Kidney capillary endothelial cell (primary cell): ENCODE measurements at regions not wholly inside any gene's neighbourhood (a gene's known extent, or its start where the extent isn't known, plus 50 kb on each side); places are given as distances from the start of the nearest gene placed in this dataset.

ENCODE experiments used
- DNase-seq: peaks from one replicate; pipeline ENCODE4 v3.0.0-alpha.2; 2018; ENCODE audit warnings: low spot score

DNA sequence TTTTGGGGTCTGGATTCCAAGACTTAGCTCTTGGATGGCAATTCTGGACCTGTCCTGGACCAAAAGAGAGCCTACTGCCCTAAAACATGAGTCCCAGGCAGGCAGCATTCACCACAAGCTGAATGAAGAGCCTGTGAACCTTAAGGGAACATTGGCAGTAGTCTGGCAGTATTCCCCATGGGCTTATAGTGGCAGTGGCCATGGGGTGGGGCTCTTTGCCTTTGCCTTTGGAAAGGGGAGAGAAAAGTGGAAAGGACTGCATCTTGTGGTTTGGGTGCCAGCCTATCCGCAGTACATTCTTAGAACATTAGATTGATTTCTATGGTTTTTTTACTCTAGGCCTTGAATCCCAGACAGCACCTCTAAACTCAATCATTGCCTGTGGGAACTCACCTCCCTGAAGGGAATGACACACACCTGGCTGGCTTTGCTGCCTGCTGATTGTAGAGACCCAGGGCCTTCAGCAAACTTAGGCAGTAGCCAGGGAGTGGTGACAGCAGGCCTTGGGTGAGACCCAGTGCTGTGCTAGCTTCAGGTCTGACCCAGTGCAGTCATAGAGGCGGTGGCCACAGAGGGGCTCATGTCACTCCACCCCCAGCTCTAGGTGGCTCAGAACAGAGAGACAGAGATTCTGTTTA is 216.3 kb downstream of the CETN3 start:
- DNase-seq, result no peak

GRCh38 chr5:90191352-90192045 is 218.1 kb downstream of the CETN3 start:
- no peak for DNase-seq

GRCh38 chr5:90185897-90186468 is 223.6 kb downstream of the CETN3 start:
- no peak for DNase-seq

- no peak for DNase-seq
Observed at GRCh38 chr5:90184764-90185163, 224.8 kb downstream of the CETN3 start.

DNA sequence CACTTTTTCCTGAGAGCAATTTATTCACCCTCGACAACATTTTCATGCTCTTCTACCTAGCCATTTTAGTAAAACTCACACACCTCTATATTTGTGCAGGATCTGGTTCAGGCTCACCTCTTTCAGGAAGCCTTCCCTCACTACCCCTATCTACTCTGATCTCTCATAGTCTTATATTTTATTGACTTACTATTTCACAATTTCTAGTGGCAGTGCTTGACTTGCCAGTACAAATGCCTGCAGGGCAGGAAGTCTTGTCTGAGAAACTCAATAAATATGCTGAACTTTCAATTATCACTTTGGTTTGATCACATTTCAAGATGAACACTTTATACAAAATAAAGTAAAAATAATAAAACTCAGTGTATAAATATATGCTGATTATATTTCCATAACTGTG is 226.8 kb downstream of the CETN3 start:
- no peak for DNase-seq

DNA sequence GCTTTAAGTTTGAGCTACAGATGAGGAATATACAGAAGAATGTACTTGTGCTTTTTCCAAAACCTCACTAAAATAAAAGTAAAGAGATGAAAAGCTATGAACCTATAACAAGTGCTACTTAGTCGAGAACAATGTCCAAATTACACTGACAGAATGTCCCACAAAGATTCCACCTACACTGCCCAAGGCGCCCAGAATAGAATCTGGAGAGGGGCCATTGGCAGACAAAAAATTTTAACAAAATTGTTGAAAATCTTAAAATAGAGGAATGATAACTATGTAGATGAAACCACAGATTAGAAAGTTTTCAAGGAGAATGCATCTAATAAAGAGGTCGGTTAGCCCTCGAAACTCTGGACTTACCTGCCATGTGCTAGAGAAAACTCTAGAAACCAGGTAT is 235.3 kb downstream of the CETN3 start:
- DNase-seq, result no peak

DNA sequence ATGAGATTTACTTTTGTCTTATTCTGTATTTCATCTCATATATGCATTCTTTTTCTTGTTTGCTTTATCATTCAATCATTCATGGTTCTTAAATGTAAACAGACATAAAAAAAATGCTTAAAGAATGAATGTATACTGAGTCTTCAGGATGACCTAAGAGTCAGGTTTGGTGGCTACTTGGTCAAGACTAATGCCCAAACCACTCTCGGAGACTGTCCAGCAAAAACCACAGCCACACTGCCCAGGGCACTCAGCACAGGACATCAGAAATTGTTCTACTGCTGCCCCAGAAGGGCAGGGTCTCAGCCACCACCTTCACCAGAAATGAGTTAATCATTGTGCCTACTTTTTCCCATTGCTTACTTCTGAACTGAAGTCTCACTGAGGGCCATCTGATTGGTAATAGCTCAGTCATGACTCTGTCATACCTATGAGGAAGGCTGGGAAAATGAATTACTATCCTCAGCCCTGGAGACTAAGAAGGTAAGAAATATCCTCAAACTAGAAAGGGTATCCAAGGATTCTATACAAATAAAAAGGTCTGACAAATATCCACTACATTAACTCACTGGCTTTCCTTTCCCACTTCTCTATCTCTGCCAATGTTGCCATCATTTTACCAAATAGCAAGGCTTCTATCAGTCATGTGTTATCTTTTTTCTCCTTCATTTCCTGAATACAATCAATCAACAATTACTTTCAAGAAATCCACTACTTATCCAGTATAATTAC is 236.1 kb downstream of the CETN3 start:
- no peak for DNase-seq

GRCh38 chr5:90171466-90171865 is 238.1 kb downstream of the CETN3 start:
- DNase-seq, result no peak

DNA sequence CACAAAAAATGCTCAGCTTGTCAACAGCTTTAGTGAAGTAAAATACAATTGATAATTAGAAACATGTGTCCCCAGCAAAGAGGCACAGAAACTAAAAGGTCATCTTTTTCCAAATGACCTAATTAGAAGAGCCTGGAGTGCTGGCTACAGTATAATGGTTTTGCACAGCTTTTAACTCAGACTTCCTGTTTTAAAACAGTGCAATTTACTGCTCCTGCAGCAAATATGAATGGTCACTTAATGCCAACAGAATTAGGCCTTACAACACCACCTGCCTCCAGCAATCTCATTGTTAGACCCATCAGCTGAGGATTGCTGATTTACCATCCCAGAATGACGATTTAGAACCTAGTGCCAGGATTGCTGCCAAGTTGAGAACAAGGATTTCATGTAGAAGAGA is 239.3 kb downstream of the CETN3 start:
- no peak for DNase-seq

DNA sequence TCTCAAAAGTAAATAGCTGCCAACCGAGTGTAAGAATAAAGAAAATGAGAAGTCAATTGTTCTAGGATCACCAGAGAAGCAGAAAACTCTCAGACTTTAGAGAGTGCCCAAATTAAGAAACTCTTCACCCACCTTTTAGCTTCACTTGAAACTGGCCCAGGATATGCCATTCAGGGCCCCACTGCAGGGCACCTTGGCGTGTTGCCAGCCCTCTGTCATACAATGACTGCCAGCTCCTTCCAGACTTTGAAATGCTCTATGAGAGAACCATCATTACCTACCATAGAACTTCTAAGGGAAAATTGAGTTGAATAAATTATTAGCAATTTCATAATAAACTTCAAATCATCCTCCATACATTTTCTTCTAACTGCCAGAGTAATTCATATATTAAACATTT is 240.5 kb downstream of the CETN3 start:
- no peak for DNase-seq

DNA sequence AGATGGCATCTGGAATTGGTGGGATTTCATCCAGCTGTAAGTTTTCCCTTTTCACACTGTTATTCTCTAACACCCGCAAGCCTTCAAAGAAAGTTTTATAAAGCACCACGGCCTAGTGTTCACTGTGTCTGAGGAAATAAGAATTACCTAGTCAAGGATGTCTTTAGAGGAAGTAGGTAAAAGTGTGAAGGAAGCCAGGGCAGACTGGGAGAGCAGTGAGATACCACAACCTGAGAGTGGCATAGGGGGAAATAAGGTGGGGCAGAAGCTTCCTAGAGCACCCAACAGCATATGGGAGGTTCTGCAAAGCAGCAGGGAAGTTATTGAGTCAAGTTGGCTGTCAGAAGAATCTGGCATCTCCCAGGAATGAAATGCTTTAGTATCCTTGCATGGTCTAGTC is 241.2 kb downstream of the CETN3 start:
- DNase-seq, result no peak

- DNase-seq, result no peak
Observed at GRCh38 chr5:90166816-90167215, 242.7 kb downstream of the CETN3 start.

GRCh38 chr5:90162324-90162723 is 247.2 kb downstream of the CETN3 start:
- DNase-seq, result no peak

GRCh38 chr5:90161414-90161813 is 248.1 kb downstream of the CETN3 start:
- DNase-seq, result peak; percentile 44

- no peak for DNase-seq
Observed at GRCh38 chr5:90158131-90158530, 251.4 kb downstream of the CETN3 start.

- no peak for DNase-seq
Observed at GRCh38 chr5:90153031-90153430, 256.5 kb downstream of the CETN3 start.

DNA sequence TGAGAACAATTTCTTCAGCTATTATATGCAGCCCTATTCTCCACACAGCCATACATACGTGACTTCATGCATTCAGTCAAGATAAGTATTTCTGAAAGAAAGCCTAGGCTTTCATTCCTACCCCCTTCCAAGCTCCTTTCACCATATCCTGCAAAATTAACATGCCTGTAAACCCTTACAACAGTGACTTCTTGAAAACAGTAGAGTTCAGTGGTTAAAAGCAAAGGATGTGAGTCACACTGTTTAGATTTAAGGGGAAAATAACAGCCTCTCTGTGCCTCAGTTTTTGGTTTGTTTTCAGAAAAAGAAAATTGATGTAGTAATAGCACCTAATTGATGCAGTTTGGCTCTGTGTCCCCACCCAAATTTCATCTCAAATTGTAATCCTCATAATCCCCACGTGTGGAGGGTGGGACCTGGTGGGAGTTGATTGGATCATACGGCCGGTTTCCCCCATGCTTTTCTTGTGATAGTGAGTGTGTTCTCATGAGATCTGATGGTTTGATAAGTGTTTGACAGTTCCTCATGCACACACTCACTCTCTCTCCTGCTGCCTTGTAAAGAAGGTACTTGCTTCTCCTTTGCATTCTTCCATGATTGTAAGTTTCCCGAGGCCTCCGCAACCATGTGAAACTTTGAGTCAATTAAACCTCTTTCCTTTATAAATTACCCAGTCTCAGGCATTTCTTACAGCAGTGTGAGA is 264.8 kb downstream of the CETN3 start:
- DNase-seq, result peak; percentile 2

DNA sequence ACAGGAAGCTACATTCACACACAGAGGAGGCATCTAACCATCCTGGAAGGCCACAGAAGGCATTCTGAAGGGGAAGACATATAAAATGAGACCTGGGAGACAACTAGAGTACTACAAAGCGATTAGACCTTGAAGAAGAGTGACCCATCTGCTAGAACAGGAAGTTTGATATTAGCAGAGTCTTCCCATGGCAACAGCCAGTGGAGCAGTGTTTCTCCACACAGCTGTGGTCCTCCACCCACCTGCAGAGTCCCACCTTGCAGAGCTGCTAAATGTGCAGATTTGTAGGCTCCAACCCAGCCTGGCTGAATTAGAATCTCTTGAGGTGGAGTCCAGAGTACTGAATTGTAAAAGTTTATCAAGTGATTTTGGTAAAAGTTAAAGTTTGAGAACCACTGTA is 267.0 kb downstream of the CETN3 start:
- DNase-seq, result no peak

DNA sequence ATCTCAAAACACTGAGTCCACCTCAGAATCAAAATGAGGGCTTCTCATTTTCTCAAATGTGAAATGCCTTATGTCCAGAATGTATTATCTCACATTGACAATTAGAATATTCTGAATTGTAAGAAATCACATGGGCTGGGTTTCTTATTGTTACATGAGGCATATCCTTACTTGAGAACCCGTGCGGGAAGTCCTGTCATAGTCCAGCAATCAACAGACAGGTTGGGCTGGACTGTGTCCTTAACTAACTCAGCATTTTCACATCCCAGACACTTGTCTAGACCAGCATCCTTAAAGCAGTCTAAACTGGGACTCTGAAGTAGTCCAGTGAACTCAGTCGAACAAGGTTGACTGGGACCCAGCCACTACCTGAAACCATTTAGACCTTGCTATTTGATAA is 267.6 kb downstream of the CETN3 start:
- DNase-seq, result no peak

DNA sequence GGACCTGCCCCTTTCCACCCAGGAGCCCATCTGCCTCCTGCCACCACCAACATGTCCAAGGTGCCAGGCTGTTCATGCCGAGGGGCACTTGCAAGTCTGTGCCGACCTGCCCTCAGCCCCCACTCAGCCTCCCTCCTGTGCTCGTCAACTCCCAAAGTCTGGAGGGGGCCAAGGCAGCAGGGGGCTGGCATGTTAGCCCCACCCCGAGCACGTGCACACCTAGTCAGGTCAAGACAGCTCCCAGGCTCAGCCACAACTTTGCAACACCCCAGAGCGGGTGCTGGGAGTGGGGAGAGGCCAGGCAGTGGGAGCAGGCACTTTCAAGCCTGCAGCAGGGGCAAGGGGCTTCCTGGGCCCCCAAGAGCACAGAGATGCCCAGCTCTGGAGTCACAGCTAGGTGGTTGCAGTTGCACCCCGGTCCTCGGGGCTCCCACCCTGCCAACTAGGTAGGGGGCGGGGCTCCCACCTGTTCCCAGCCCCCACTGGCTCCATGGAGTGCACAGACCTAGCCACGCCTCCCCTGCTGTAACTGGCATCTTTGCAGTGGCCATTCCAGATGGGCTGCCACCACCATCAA is 272.5 kb downstream of the CETN3 start:
- DNase-seq, result no peak

GRCh38 chr5:90135779-90136378 is 273.7 kb downstream of the CETN3 start:
- DNase-seq, result no peak

GRCh38 chr5:90134892-90135291 is 274.7 kb downstream of the CETN3 start:
- DNase-seq, result peak; percentile 33
